Calu3 (cell line): ENCODE measurements at regions not wholly inside any gene's neighbourhood (a gene's known extent, or its start where the extent isn't known, plus 50 kb on each side); places are given as distances from the start of the nearest gene placed in this dataset.
"Not testable (repeated sequence)": the region's sequence is repeated elsewhere in the genome, so short reads cannot be mapped to it uniquely, and the experiment has no call there.

Experiments used
- BruUV-seq: library from RNA; stranded (reverse); fragments of 400-500 nt; replicated peaks from 2 replicates; lab custom pipeline; 2021; lab: Mats Ljungman, UMichigan
- CTCF ChIA-PET: fragments of 300-600 bp; sonication (Branson Sonifier 250); formaldehyde crosslinking; loops from one replicate; lab custom pipeline; 2022; ENCODE audit warnings: antibody characterized with exemption; lab: Charles Lee
- DNase-seq: peaks from one replicate; pipeline ENCODE4 v3.0.0; 2022
- H3K27ac Mint-ChIP-seq: one replicate; pipeline ENCODE4 v1.8.0; 2022; ENCODE audit warnings: mixed read lengths; ENCODE audit not compliant: unreplicated experiment
- H3K27me3 Mint-ChIP-seq: one replicate; pipeline ENCODE4 v1.8.0; 2022; ENCODE audit warnings: mixed read lengths; ENCODE audit not compliant: unreplicated experiment
- H3K36me3 Mint-ChIP-seq: one replicate; pipeline ENCODE4 v1.8.0; 2022; ENCODE audit warnings: mild to moderate bottlenecking, moderate library complexity, mixed read lengths; ENCODE audit not compliant: insufficient read depth, unreplicated experiment
- H3K4me1 Mint-ChIP-seq: one replicate; pipeline ENCODE4 v1.8.0; 2022; ENCODE audit warnings: mild to moderate bottlenecking, low read depth, mixed read lengths; ENCODE audit not compliant: unreplicated experiment
- H3K4me3 Mint-ChIP-seq: one replicate; pipeline ENCODE4 v1.8.0; 2022; ENCODE audit warnings: mild to moderate bottlenecking, low read depth, moderate library complexity, mixed read lengths; ENCODE audit not compliant: unreplicated experiment
- H3K9me3 Mint-ChIP-seq: one replicate; pipeline ENCODE4 v1.8.0; 2022; ENCODE audit warnings: low read depth, mixed read lengths; ENCODE audit not compliant: unreplicated experiment
- intact Hi-C: fragments of 100-400 bp; cut with micrococcal nuclease; formaldehyde crosslinking; loops from one replicate; pipeline ENCODE4 v1.10.0; 2022; ENCODE audit not compliant: unreplicated experiment
- TF ChIP-seq, protein P1 (sequence below): fragments of 200-600 bp; IDR thresholded peaks from one replicate; pipeline ENCODE4 v1.8.0; 2022; ENCODE audit warnings: antibody characterized with exemption; ENCODE audit not compliant: unreplicated experiment

DNA sequence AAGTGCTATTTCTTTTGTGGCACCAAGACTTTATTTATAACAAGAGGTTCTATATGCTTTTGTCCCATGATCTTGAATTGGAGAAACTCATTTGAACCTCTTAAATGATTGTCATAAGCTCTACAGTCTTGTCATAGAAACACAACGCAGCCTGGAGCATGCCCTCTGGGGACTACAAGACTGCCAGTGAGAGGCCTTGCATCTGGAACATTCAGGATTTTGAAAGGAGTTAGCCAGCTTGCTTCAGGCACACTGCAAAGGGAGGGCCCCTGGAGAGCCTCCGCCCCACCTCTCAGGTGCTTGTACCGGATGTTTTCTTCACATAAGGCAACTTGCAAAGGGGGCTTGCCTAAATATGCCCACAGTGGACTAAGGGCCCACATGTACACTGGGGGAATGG is 130.5 kb downstream of the LIG4 start:
- TF ChIP-seq, protein P1, sequence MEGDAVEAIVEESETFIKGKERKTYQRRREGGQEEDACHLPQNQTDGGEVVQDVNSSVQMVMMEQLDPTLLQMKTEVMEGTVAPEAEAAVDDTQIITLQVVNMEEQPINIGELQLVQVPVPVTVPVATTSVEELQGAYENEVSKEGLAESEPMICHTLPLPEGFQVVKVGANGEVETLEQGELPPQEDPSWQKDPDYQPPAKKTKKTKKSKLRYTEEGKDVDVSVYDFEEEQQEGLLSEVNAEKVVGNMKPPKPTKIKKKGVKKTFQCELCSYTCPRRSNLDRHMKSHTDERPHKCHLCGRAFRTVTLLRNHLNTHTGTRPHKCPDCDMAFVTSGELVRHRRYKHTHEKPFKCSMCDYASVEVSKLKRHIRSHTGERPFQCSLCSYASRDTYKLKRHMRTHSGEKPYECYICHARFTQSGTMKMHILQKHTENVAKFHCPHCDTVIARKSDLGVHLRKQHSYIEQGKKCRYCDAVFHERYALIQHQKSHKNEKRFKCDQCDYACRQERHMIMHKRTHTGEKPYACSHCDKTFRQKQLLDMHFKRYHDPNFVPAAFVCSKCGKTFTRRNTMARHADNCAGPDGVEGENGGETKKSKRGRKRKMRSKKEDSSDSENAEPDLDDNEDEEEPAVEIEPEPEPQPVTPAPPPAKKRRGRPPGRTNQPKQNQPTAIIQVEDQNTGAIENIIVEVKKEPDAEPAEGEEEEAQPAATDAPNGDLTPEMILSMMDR, result no peak
- no peaks in the 10 kb centered on the region for H3K27me3 Mint-ChIP-seq
- intact Hi-C loops, result no loop called here
- no peak overlapping the region for H3K4me3 Mint-ChIP-seq
- no peak overlapping the region for H3K27ac Mint-ChIP-seq
- no peaks in the 10 kb centered on the region for H3K9me3 Mint-ChIP-seq
- H3K4me1 Mint-ChIP-seq, result no peaks in the 10 kb centered on the region
- H3K36me3 Mint-ChIP-seq, result no peaks in the 10 kb centered on the region
- no TSS peak for BruUV-seq
- CTCF ChIA-PET, result no interaction called here
- DNase-seq, result no peak

DNA sequence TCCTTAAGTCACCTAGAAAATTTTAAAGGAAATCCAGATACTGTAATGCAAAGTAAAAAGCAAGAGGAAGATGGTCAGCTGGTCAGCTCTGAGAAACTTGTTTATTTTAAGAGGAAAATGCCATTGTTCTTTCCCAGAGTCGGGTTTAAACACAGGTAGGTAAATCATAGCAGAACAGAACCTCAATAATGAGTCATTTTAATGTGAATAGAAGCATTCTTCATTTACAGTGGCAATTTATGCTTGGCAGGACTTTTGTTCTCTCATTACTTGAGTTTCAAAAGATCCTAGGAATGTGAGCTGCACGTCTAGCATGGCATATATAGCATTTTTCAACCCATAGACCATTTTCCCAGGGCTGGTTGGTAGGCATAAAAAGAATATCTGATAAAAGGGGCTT is 132.3 kb downstream of the LIG4 start:
- no peaks in the 10 kb centered on the region for H3K4me1 Mint-ChIP-seq
- no TSS peak for BruUV-seq
- TF ChIP-seq, protein P1, result no peak
- H3K27ac Mint-ChIP-seq, result no peak overlapping the region
- no peaks in the 10 kb centered on the region for H3K36me3 Mint-ChIP-seq
- DNase-seq, result no peak
- CTCF ChIA-PET, result no interaction called here
- peaks cover 4% of the 10 kb centered on the region for H3K9me3 Mint-ChIP-seq
- no peaks in the 10 kb centered on the region for H3K27me3 Mint-ChIP-seq
- H3K4me3 Mint-ChIP-seq, result no peak overlapping the region
- intact Hi-C loops, result no loop called here

DNA sequence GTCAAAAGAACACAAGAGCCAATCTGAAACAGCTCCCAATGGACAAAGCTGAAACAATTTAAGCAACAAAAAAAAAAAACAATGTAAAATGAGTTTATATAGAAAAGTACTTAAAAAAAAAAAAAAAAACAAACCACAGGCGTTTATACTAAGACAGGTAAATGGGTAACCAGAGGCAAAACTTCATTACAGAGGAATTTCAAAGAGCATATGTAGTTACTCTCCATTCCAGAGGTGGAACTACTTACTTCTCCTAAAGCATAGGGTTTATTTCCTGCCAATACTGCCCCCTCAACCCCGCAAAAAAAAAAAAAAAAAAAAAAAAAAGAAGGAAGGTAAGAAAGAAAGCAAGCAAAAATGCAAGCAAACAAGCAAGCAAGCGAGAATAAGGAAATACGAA is 132.9 kb downstream of the LIG4 start:
- intact Hi-C loops, result no loop called here
- H3K36me3 Mint-ChIP-seq, result no peaks in the 10 kb centered on the region
- H3K4me1 Mint-ChIP-seq, result no peaks in the 10 kb centered on the region
- TF ChIP-seq, protein P1, result no peak
- H3K4me3 Mint-ChIP-seq, result no peak overlapping the region
- no peak overlapping the region for H3K27ac Mint-ChIP-seq
- peaks cover 4% of the 10 kb centered on the region for H3K9me3 Mint-ChIP-seq
- H3K27me3 Mint-ChIP-seq, result no peaks in the 10 kb centered on the region
- CTCF ChIA-PET, result no interaction called here
- BruUV-seq, result no TSS peak
- no peak for DNase-seq

DNA sequence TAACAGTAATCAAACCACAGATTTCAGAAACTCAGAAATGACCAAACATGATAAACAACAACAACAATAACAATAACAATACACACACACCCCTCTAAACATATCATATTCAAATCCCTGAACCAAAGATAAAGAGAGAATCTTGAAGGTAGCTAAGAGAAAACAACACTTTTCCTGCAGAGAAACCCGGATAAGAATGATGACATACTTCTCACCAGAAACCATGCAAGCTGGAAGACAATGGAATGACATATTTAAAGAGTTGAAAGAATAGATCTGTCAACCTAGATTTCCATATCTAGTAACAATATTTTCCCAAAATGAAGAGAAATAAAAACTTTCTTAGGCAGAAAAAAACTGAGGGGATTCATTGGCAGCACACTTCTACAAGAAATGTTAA is 138.1 kb downstream of the LIG4 start:
- no peak overlapping the region for H3K4me3 Mint-ChIP-seq
- H3K9me3 Mint-ChIP-seq, result peaks cover 4% of the 10 kb centered on the region
- TF ChIP-seq, protein P1, result no peak
- no peaks in the 10 kb centered on the region for H3K27me3 Mint-ChIP-seq
- intact Hi-C loops, result no loop called here
- H3K27ac Mint-ChIP-seq, result no peak overlapping the region
- H3K36me3 Mint-ChIP-seq, result no peaks in the 10 kb centered on the region
- no peak for DNase-seq
- no peaks in the 10 kb centered on the region for H3K4me1 Mint-ChIP-seq
- CTCF ChIA-PET, result no interaction called here
- BruUV-seq, result no TSS peak

DNA sequence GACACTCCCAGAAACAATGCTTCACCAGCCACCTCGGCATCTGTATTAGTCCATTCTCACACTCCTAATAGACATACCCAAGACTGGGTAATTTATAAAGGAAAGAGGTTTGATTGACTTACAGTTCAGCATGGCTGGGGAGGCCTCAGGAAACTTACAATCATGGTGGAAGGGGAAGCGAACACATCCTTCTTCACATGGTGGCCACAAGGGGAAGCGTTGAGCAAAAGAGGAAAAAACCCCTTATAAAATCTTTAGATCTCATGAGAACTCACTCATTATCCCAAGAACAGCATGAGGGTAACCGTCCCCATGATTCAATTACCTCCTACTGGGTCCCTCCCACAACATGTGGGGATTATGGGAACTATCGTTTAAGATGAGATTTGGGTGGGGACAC is 140.9 kb downstream of the LIG4 start:
- CTCF ChIA-PET, H3K27ac Mint-ChIP-seq, DNase-seq, H3K4me3 Mint-ChIP-seq, intact Hi-C loops, BruUV-seq, H3K9me3 Mint-ChIP-seq, H3K27me3 Mint-ChIP-seq, H3K36me3 Mint-ChIP-seq: not testable (repeated sequence)
- peaks cover 18% of the 10 kb centered on the region for H3K4me1 Mint-ChIP-seq
